HG03378 (cell line): ENCODE measurements at regions not wholly inside any gene's neighbourhood (a gene's known extent, or its start where the extent isn't known, plus 50 kb on each side); places are given as distances from the start of the nearest gene placed in this dataset.

ENCODE experiments used
- ATAC-seq: cut with Tn5 transposase; IDR thresholded peaks from one replicate; pipeline ENCODE4 v1.9.1; 2021; ENCODE audit warnings: mild to moderate bottlenecking, moderate library complexity; ENCODE audit not compliant: unreplicated experiment

DNA sequence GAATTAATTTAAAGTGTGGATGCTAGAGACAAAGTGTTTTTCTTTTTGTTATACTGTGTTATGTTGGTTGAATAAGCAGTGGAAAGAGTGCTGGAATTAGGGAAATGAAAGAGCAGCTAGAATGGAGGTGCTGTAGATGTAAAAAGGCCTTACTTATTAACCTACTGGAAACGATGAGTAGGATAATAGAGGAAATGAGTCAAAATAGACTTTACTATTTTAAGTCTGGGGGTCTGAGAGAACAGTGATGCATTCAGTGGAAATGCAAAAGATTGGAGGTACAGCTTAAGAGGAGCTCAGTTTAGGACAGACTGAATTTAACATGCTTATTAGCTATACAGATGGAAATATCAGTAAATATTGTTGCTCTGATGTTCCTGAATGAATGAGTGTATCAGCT is 674.0 kb downstream of the OTOL1 start:
- no peak for ATAC-seq

DNA sequence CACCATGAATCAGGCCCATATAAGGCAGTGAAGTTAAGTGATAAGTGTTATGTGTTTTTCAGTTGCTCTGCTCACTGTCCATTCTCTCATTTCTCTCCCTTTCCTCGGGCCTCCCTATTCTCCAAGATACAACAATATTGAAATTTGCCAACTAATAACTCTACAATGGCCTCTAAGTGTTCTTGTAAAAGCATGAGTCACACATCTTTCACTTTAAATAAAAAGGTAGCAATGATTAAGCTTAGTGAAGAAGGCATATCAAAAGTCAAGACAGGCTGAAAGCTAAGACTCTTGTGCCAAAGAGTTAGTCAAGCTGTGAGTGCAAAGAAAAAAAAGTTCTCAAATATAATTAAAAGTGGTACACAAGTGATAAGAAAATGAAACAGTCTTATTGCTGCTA is 675.4 kb downstream of the OTOL1 start:
- ATAC-seq: no peak

DNA sequence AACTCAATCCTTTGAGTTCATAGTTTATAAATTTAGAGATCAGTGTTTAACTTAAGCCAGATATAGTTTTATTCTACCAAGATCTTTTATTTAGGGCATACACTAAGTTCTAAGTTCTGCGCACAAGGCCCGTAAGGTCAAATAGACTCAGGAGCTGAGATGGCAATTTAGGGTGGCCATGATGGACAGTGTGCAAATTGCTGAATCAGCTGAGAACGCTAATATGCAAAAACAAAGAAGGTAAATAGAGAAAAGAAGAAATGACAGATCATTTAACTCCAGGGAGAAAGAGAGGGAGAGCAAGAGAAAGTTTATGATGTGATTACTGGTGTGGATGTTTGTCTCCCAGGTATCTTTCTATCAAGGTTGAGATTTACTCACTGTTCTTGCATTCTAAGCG is 678.5 kb downstream of the OTOL1 start:
- ATAC-seq: no peak

DNA sequence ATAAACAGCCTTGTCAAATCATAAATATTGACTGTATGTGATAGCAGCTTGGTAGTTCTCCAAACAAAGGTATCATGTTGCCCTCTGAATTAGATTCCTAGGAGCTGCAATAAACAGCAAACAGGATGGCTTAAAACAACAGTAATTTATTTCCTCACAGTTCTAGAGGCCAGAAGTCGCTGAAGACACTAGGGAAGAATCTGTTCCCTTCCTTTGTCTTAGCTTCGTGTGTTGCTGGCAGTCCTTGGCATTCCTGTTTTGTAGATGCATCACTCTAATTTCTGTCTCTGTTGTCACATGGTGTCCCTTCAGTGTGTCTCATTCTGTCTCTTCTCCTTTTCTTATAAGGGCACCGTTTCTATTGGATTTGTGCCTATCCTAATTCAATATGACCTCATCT is 679.3 kb downstream of the OTOL1 start:
- ATAC-seq: no peak

DNA sequence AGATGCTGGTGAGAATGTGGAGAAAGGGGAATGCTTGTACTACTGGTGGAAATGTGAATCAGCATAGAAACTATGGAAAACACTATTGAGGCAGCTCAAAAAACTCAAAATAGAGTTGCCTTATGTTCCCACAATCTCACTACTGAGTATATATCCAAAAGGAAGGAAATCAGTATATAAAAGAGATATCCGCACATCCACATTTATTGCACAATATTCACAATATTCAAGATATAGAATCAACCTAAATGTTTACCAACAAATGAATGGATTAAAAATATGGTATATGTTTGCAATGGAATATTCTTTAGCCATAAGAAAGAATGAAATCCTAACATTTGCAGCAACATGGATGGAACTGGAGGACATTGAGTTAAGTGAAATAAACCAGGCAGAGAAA is 686.8 kb downstream of the OTOL1 start:
- no peak for ATAC-seq

DNA sequence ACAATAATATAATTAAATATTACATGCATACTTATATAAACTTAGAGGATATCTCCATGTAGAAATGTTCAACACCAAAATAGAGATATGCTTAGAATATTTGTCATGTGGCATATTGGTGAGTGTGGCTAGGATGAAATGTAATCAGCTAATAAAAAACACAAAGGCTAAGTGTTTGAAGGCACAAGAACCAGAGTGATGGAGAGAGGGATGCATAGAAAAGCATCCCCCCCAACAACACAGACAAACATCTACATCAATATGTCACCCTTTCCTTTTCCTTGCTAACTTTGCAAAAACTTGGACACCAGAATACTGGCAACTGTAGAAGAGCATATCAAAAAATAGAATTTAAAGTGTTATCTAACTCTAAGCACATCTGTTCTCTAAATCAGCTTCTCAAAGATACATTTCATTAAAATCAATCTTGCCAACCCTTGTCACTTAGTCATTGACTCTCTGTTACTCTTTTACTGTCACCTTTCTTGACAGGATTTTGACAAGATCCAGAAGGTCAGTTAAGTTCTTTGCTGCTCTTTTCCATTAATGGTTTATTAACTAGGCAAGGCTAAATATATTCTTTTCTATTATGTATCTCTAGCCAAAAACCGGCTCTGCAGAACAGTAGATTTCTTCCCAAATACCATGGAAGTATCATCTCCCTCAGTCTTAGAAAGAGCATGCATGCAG is 695.9 kb downstream of the OTOL1 start:
- no peak for ATAC-seq

DNA sequence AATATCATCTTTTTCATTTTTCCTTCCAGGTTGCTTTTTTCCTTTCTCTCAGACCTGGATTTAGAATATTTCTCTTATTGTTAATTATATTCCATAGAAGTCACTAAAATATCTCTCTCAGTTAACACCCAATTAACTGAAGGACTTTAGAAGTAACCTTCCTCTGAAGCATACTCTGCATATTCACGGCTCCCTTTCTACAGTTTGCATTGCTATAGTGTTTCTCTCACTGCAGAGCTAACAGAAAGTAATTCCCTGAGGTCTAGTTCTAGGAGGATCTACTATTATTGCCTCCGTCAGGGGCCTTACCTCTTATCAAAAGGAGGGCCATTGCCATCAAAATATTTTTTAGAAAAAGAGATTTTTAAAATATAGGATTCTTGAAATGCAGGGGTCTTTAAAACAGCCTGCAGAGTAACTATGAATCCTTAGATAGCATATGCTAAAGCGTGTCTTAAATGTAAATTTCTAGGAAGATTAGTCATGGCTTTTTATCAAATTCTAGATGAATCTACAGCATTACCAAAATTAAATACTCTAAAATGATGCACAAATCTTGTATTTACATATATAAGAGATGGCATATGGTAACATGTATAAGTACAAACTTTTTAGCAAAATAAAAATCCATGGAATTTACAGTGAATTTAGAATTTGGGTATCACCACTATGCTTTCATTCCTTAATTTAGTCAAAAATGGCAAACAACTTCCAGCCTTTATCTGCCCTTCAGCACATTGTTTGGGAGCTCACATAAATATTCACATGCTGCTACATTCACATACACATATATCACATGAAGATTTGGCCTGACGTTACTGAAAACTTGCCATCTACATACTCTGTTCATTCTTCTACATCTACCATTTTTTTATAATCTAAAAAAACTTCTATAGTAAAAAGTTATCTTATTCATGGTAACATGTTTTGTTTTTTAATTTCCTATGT is 696.8 kb downstream of the OTOL1 start:
- no peak for ATAC-seq

DNA sequence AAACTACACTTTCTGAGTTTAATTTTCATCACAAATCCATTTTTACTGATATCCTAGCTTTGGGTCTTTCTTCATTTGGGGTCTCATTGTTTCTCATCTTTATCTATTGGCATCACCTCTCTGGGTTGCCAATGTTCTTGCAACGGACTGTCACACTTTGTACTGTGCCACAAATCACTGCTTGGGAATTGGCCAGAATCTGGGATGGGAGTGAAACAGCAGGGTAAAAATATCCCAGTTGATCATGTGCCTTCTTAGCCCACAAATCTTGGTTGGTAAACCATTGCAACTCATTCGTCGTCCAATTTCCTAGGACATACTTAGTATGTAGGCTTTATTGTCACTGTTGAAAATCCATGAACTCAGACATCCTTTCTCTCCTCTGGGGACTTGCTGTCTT is 698.5 kb downstream of the OTOL1 start:
- no peak for ATAC-seq

DNA sequence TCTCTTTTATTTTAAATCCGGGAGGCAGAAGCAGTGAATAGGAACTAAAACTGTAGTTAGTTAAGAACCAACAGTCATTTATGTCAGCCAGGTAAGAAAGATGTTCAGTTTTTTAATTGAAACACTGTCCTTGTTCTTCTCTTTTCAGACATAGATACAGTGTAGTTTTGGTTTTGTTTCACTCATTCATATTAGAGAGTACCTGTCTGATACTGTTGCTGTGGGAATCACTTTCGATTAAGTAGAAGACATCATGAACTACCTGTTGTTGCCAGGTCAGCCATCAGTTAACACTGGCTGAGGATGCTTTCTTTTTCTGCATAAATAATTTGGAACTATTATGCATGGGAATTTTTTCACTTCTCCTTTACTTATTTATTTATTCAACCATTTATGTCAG is 700.4 kb downstream of the OTOL1 start:
- no peak for ATAC-seq

DNA sequence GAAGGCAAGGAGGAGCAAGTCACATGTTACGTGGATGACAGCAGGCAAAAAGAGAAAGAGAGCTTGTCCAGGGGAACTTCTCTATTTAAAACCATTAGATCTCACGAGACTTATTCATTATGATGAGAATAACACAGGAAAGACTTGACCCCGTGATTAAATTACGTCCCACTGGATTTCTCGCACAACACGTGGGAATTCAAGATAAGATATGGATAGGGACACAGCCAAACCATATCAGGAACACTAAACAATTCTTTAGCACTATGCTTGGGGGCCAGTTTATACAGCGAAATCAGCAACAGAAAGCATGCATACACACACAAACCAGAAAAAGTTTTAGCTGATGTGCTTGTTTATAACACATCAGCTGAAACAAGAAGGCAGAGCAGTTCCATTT is 704.2 kb downstream of the OTOL1 start:
- ATAC-seq: no peak

DNA sequence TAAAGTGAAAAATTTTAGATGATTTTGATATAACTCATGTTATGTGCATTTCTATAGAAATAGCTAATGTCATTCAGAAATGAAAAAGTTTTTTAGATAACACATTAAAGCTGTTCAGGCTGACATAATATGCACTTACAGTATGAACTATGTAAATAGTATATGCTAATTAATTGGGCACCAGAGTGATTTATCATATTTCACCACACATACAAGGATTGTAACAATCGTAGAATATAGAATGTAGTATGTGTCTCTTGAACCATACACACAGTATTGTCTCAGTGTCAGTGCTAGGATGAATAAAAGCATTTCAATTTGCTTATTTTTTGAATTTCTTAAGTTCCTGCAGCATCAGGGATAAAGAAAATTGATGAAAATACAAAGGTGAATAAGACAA is 710.0 kb downstream of the OTOL1 start:
- ATAC-seq: no peak

DNA sequence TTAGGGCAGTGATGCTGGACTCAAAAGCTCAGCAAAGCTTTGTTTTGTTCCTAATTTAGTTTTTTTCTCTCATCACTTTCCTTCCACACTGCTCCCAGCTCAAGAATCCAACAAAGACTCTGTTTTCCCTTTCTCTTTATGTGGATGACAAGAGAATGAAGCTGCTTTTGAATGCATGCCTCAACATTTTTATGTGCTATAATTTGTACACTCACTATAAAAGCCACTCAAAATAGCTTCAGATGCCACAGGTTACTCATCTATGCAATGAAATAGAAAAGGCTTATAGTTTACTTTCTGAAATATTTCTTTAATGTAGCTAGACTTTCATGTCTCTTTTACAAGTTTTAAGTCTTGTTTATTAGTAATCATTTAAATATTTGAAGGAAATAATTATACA is 714.9 kb downstream of the OTOL1 start:
- ATAC-seq: no peak

DNA sequence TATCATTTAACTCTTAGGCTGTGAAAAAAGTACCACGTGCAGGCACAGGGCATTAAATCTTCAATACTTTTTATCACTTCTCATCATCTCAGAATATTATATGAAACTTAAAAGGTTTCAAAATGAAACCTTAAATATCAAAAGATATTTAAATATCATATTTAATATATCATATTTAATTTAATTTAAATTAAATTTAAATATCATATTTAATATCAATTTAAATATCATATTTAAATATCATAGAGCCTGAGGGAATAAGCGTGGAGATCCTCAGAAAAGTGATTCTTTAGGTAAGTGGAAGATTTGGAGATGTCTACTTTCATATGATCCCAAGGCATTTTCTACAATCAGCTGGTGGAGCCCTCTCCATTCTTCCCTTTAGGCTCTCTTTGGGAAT is 716.6 kb downstream of the OTOL1 start:
- no peak for ATAC-seq

DNA sequence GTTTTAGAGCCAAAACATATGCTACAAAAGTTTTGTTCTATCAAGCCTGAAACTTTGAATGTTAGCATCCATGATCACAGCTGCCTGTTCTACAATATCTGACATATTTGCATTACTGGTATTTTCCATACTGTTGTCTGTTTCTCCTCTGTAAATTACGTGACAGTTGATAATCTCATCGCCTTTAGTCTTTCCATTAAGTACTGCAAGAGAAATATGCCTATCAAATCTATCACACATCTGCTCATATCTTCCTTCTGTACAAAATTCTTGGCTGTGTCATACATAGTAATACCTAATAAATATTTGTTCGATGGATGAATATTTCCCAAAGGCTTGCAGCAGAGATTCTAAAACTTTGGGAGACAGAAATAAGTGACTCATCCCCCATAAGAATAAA is 717.3 kb downstream of the OTOL1 start:
- ATAC-seq: no peak

DNA sequence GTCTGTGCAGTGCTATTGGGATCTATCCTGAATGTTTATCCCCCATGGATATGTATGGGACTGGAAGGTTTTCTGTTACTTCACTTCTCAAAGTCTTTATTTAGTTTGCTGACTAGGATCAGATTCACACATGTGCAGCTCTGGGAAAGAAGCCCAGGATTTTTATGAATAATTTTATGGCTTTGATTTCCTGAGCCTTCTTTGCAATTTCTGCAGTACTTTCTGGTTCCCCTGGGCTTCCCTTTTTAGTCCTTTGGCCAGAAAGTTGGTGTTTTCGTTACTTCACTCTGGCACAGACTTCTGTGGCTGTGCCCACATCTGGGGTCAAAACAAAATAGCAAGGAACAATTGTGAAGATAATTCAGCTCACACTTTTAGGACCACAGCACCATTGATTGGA is 721.0 kb downstream of the OTOL1 start:
- no peak for ATAC-seq

DNA sequence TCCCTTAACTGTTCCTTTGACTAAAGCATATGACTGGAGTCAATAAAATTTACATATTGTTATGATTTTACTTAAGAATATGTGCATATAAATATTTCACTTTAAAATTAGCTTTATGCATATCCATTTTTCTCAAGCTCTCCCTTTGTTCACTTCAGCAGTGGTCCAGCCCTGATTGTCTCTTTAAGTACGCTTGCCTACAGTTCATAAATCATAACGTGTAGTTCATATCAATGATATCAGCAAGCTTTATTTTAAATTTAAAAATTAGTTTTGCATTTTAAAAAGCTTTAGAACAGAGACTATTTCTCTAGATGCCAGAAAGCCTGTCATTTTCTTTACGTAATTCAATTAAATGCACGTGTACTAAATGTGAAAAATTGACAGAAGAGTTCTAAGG is 721.9 kb downstream of the OTOL1 start:
- no peak for ATAC-seq

DNA sequence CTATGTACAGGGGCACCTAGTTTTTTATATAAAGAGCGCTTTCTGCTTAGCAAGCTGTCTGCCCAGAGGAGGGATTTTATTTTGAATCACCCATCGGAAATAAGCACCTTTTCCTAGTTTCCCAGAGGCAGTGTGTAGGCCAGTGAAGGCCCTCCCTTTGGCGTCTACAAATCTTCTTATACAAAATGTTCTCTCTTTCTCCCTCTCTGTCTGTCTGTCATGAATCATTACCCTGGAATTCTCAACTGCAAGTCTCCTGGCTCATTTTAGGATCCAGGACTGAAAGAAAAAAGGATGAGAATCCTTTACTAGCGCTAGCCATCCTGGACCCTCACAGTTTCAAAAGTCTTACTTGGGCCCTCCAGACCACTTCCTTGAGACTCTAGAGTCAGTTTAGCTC is 728.1 kb downstream of the OTOL1 start:
- ATAC-seq: no peak

DNA sequence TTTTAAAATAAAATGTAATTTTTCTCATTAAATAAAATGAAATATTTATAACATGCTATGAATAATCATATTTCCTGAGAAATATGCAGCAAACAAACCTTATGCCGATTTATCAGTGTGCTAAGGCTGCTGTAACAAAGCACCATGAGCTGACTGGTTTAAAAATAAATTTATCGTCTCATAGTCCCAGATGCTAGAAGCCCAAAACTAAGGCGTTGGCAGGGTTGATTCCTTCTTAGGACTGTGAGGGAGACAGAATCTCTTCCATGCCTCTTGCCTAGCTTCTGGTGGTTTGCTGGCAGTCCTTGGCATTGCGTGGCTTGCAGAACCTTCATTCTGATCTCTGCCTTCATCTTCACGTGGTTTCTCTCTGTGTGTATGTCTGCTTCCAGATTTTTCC is 740.3 kb downstream of the OTOL1 start:
- ATAC-seq: no peak

DNA sequence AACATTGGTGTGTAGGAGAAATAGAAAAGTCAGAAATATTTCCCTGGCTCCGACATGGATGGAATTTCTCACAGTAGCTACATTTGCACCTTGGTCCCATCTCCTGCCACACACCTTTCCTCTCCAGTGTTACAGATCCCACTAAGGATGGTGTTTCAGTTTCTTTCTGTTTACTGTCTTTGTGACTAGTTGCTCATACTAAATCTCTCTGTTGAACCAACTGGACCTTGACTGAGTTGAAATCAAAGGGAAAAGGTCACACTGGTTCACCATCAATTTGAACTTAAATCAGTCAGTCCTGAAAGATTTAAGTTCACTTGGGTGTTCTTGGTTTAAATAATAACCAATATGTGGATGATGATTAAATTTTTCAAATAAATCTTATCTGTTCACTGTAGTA is 754.2 kb downstream of the OTOL1 start:
- no peak for ATAC-seq

DNA sequence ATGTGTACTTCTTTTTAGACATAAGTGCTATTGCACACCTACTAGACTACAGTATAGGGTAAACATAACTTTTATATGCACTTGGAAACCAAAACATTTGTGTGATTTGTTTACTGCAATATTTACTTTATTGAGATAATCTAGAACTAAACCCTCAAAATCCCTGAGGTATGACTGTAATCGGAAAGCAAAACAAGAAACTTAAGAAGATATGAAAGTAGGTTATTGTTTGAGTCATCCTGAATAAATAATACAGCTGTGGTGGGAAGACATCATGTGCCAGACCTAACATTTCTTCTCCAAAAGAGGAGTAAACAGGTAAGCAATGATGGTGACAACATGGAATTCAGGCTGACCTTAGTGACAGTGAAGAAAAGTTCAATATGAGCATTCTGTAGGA is 765.5 kb downstream of the OTOL1 start:
- ATAC-seq: no peak

DNA sequence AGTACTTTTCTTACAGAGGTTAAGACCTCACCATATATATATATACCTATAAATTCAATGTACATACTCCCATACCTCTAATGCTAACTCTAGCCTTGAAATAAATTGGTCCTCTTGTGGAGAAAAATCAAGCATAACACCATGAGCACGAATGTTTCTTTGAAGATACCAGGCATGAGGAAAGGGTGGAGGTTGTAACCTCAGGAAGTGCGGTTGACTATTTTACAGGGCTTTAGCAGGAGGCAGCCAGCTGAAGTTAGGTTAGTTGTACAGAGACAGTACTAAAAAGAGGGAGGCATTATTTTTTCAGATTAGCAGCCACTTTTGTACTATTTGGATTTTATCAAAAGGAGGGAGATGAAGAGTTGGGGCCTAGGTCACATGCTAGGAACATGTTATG is 767.0 kb downstream of the OTOL1 start:
- no peak for ATAC-seq

DNA sequence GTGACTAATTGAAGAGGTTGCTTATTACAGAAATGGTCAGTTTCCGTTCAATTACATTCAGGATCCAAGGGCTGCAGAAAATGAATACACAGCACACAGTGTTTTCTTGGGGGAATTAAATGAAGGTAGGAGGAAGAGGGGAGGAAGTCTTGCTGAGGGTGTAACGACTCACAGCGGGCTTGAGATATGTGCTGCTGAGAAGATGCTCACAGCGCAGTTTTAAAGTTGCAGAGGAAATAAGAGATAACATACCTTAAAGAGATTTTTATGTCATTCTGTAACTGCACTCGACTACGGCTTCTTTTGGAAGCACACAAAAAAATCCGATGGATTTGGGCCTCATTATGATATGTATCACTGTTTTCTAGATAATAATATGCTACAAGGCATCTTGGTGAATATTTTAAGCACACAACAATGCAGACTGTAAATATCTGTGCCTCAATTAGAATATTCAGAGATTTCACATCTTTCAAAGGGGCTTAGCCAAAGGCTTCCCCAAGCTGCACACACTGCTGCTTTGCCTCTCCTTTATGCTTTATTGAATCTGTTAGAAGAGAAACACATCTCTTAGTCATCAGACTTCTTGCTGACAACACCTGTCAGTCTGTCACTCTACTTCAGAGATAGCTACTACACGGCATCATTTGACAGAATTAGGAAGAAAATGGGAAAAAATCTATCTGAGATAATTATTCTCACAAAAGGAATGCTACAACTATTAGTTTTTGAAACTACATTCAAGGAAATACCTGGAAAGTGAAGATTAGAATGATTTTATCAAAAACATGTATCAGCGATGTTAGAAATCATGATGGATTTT is 773.2 kb downstream of the OTOL1 start:
- no peak for ATAC-seq
